Right atrium auricular region (tissue), 2 donors: ENCODE measurements at regions not wholly inside any gene's neighbourhood (a gene's known extent, or its start where the extent isn't known, plus 50 kb on each side); places are given as distances from the start of the nearest gene placed in this dataset.

Experiments used
- DNase-seq: peaks from one replicate; pipeline ENCODE4 v3.0.0-alpha.2; 2019; ENCODE audit warnings: low spot score
- H3K27ac ChIP-seq, 2 donors: fragments of 200-600 bp; sonication (generic); 1 replicate in 1 of 2; 2 replicates in 1 of 2; pipeline ENCODE4 v1.5.1; 2016 to 2019
- H3K27me3 ChIP-seq, 2 donors: fragments of 200-600 bp; sonication (generic); one replicate each; pipeline versions ENCODE4 v1.5.1 to v1.6.0; 2017 to 2019
- H3K36me3 ChIP-seq: fragments of 200-600 bp; sonication (generic); one replicate; pipeline ENCODE4 v1.5.1; 2016
- H3K4me1 ChIP-seq, 2 donors: fragments of 200-600 bp; sonication (generic); one replicate each; pipeline versions ENCODE4 v1.5.1 to v1.6.0; 2017 to 2019
- H3K4me3 ChIP-seq, 2 donors: fragments of 200-600 bp; sonication (generic); 1 replicate in 1 of 2; 2 replicates in 1 of 2; pipeline ENCODE4 v1.5.1; 2017 to 2019; ENCODE audit warnings: mild to moderate bottlenecking in 1 of 2, moderate library complexity in 1 of 2
- H3K9me3 ChIP-seq, 2 donors: fragments of 200-600 bp; sonication (generic); one replicate each; pipeline ENCODE4 v1.5.1; 2019
- TF ChIP-seq, protein P1 (sequence below), 2 donors: fragments of 200-600 bp; sonication (generic); IDR thresholded peaks; one replicate each; pipeline ENCODE4 v1.5.1; 2019; ENCODE audit warnings: antibody characterized with exemption in 2 of 2

- H3K4me3 ChIP-seq = no peak overlapping the region
- DNase-seq = no peak
- H3K36me3 ChIP-seq = no peaks in the 10 kb centered on the region
- no peaks in the 10 kb centered on the region for H3K4me1 ChIP-seq
- TF ChIP-seq, protein P1, sequence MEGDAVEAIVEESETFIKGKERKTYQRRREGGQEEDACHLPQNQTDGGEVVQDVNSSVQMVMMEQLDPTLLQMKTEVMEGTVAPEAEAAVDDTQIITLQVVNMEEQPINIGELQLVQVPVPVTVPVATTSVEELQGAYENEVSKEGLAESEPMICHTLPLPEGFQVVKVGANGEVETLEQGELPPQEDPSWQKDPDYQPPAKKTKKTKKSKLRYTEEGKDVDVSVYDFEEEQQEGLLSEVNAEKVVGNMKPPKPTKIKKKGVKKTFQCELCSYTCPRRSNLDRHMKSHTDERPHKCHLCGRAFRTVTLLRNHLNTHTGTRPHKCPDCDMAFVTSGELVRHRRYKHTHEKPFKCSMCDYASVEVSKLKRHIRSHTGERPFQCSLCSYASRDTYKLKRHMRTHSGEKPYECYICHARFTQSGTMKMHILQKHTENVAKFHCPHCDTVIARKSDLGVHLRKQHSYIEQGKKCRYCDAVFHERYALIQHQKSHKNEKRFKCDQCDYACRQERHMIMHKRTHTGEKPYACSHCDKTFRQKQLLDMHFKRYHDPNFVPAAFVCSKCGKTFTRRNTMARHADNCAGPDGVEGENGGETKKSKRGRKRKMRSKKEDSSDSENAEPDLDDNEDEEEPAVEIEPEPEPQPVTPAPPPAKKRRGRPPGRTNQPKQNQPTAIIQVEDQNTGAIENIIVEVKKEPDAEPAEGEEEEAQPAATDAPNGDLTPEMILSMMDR (IDR thresholded peaks at IDR 0.05) = no peak
- no peaks in the 10 kb centered on the region for H3K27me3 ChIP-seq
- H3K9me3 ChIP-seq = no peaks in the 10 kb centered on the region
- no peak overlapping the region for H3K27ac ChIP-seq
Observed at GRCh38 chr5:117675646-117676045, 1101.0 kb upstream of the SEMA6A start.

DNA sequence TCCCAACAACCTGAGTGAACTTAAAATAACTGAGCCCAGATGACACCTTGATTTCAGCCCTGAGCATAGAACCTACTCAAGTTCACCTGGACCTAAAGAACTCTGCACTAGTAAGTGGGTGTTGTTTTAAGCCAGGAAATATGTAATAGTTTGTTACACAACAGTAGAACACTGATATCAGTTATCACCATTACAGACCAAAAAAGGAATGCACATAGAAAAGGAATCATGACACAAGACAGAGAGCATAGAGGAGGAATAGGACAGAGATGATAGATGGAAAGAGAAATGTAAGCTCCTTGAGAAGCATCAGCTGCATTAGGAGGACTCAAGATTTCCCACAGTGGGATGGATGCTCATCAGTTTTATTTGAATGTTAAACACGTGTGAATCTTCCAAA lies 1096.9 kb upstream of the SEMA6A start:
- no peaks in the 10 kb centered on the region for H3K9me3 ChIP-seq
- H3K27me3 ChIP-seq = no peaks in the 10 kb centered on the region
- TF ChIP-seq, protein P1 (IDR thresholded peaks at IDR 0.05) = no peak
- no peaks in the 10 kb centered on the region for H3K36me3 ChIP-seq
- no peak overlapping the region for H3K4me3 ChIP-seq
- DNase-seq = no peak
- H3K27ac ChIP-seq = no peak overlapping the region
- H3K4me1 ChIP-seq = no peaks in the 10 kb centered on the region

DNA sequence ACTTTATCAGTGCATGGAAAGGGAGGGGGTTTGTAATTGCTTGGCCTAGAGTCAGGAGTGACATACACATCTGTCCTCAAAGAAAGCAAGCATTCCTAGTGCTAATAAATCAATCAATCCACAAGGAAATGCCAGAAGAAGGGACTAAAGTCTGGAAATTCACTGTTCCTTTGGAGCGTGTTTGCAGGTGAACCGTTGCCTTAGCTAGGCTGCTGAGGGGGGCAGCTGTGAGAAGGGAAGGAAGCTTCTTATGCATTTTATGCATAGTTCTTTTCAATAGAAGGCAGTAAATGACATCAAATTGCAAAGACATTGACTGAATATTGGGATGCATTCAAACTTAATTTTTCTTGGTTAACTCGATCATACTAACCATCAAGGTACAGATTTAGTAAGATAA lies 1092.5 kb upstream of the SEMA6A start:
- TF ChIP-seq, protein P1 (IDR thresholded peaks at IDR 0.05) = no peak
- H3K9me3 ChIP-seq = no peaks in the 10 kb centered on the region
- H3K36me3 ChIP-seq = no peaks in the 10 kb centered on the region
- H3K27me3 ChIP-seq = no peaks in the 10 kb centered on the region
- no peak overlapping the region for H3K27ac ChIP-seq
- no peak for DNase-seq
- H3K4me3 ChIP-seq = no peak overlapping the region
- H3K4me1 ChIP-seq = no peaks in the 10 kb centered on the region

- no peaks in the 10 kb centered on the region for H3K9me3 ChIP-seq
- H3K27me3 ChIP-seq = no peaks in the 10 kb centered on the region
- H3K4me3 ChIP-seq = no peak overlapping the region
- no peaks in the 10 kb centered on the region for H3K36me3 ChIP-seq
- no peak overlapping the region for H3K27ac ChIP-seq
- H3K4me1 ChIP-seq = no peaks in the 10 kb centered on the region
- DNase-seq = no peak
- TF ChIP-seq, protein P1 (IDR thresholded peaks at IDR 0.05) = no peak
Observed at GRCh38 chr5:117665121-117665520, 1090.5 kb upstream of the SEMA6A start.

- H3K4me1 ChIP-seq = no peaks in the 10 kb centered on the region
- no peak overlapping the region for H3K27ac ChIP-seq
- no peaks in the 10 kb centered on the region for H3K9me3 ChIP-seq
- no peaks in the 10 kb centered on the region for H3K27me3 ChIP-seq
- TF ChIP-seq, protein P1 (IDR thresholded peaks at IDR 0.05) = no peak
- no peak overlapping the region for H3K4me3 ChIP-seq
- H3K36me3 ChIP-seq = no peaks in the 10 kb centered on the region
- no peak for DNase-seq
Observed at GRCh38 chr5:117662361-117662760, 1087.7 kb upstream of the SEMA6A start.

DNA sequence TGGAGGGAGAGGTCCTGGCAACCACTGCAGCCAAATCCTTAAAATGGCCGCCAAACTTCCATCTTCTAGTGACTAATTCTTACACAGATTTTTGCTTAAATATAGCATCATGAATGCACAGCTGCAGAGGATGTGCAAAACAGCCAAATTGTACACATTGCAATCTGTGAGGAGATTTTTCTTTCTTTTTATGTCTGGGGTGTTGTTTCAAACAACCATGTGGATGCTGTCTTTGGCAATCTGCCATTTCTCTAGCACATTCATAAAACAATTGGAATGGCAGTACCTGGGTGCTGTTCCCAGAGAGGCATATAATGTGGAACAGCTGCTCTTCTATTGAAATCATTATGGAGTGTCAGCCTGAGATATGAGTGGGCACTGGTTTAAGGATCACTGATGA lies 1082.9 kb upstream of the SEMA6A start:
- Histone ChIP-seq H3K27me3 (no peaks in the 10 kb centered on the region), H3K36me3 (no peaks in the 10 kb centered on the region), H3K4me1 (no peaks in the 10 kb centered on the region), H3K27ac (no peak overlapping the region), H3K9me3 (no peaks in the 10 kb centered on the region), H3K4me3 (no peak overlapping the region)
- no peak for DNase-seq
- TF ChIP-seq, protein P1 (IDR thresholded peaks at IDR 0.05) = no peak
